ENCODE measurements at regions not wholly inside any gene's neighbourhood (a gene's known extent, or its start where the extent isn't known, plus 50 kb on each side); places are given as distances from the start of the nearest gene placed in this dataset.

DNA sequence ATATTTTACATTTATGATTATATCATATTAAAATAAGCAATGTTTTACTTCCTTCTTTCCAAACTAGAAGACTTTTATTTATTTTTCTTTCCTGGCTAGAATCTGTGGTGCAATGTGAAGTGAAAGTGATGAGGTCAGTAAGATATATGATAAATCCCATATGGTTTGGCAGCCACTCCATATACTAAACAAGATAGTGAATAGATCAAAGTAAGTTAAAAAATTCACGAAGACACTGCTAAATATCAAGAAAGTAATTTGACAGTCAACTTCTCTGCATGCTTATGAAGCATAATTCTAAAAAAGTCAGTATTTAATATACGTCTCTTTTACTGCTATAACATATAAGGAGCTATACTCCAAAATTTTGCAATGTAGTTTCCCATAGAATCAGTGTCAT is 972.8 kb downstream of the DTWD2 start:
- TF ChIP-seq ZNF416 (CRISPR knock-in tag; IDR thresholded peaks at IDR 0.05) = no peak
- TF ChIP-seq, protein P1, sequence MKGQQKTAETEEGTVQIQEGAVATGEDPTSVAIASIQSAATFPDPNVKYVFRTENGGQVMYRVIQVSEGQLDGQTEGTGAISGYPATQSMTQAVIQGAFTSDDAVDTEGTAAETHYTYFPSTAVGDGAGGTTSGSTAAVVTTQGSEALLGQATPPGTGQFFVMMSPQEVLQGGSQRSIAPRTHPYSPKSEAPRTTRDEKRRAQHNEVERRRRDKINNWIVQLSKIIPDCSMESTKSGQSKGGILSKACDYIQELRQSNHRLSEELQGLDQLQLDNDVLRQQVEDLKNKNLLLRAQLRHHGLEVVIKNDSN (CRISPR knock-in tag; IDR thresholded peaks at IDR 0.05) = no peak
